Esophagus (tissue), 2 donors: ENCODE measurements at regions not wholly inside any gene's neighbourhood (a gene's known extent, or its start where the extent isn't known, plus 50 kb on each side); places are given as distances from the start of the nearest gene placed in this dataset.

Experiments
- H3K27ac ChIP-seq, 2 donors: one replicate each; pipeline ENCODE4 v1.5.1; 2013; ENCODE audit warnings: low read depth in 2 of 2, mild to moderate bottlenecking in 2 of 2, inconsistent platforms in 1 of 2, low read length in 1 of 2, moderate library complexity in 1 of 2
- H3K27me3 ChIP-seq, 2 donors: one replicate each; pipeline ENCODE4 v1.6.1; 2013; ENCODE audit warnings: low read length in 2 of 2, control low read depth in 1 of 2, mild to moderate bottlenecking in 1 of 2; ENCODE audit not compliant: insufficient read depth in 2 of 2, control insufficient read depth in 1 of 2
- H3K36me3 ChIP-seq, 2 donors: one replicate each; pipeline ENCODE4 v1.6.1; 2013; ENCODE audit warnings: low read length in 1 of 2; ENCODE audit not compliant: control insufficient read depth in 2 of 2, insufficient read depth in 2 of 2
- H3K4me1 ChIP-seq, 2 donors: one replicate each; pipeline ENCODE4 v1.6.1; 2013; ENCODE audit warnings: low read length in 1 of 2; ENCODE audit not compliant: control insufficient read depth in 2 of 2, insufficient read depth in 2 of 2
- H3K4me3 ChIP-seq, 2 donors: one replicate each; pipeline ENCODE4 v1.5.1; 2013; ENCODE audit warnings: low read length in 2 of 2, mild to moderate bottlenecking in 2 of 2, low read depth in 1 of 2, moderate library complexity in 1 of 2
- H3K9me3 ChIP-seq, 2 donors: one replicate each; pipeline ENCODE4 v1.6.1; 2013; ENCODE audit warnings: mild to moderate bottlenecking in 2 of 2, low read depth in 1 of 2, low read length in 1 of 2, moderate library complexity in 1 of 2; ENCODE audit not compliant: control insufficient read depth in 2 of 2, insufficient read depth in 1 of 2
- WGBS, 2 donors: extraction: QIAGEN DNeasy Blood & Tissue Kit; methylation state at CpG; one replicate each; pipeline ENCODE4 v1.1.7; 2013; 5-methylcytosine and 5-hydroxymethylcytosine counted together
- donor health status: healthy with polysubstance abuse.
- donor health status: Bipolar disorder and iron deficiency.

DNA sequence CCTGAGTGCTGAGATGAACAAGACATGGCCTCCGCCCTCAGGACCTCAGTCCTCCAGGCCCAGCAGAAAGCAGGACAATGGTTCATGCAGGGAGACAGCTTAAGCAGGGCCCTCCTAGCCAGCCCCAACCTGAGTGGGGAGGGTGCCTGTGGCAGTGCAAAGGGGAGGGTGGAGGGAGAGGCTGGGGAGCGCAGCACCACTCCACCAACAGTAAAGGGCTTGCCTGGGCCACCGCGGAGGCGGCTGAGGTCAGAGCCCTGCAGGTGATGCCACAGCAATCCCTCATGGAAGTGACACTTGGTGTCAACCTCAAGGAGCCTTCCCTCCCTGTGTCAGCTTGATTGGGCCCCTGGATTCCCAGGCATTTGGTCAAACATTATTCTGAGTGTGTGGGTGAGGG, 89.0 kb upstream of the TCERG1L start:
- Histone ChIP-seq H3K9me3 (peaks cover 0 to 2% of the 10 kb centered on the region in 2 donors), H3K4me3 (no peak overlapping the region)
- 63 to 73% methylated on average over 5 of the region's 5 CpGs for WGBS, 2 donors

DNA sequence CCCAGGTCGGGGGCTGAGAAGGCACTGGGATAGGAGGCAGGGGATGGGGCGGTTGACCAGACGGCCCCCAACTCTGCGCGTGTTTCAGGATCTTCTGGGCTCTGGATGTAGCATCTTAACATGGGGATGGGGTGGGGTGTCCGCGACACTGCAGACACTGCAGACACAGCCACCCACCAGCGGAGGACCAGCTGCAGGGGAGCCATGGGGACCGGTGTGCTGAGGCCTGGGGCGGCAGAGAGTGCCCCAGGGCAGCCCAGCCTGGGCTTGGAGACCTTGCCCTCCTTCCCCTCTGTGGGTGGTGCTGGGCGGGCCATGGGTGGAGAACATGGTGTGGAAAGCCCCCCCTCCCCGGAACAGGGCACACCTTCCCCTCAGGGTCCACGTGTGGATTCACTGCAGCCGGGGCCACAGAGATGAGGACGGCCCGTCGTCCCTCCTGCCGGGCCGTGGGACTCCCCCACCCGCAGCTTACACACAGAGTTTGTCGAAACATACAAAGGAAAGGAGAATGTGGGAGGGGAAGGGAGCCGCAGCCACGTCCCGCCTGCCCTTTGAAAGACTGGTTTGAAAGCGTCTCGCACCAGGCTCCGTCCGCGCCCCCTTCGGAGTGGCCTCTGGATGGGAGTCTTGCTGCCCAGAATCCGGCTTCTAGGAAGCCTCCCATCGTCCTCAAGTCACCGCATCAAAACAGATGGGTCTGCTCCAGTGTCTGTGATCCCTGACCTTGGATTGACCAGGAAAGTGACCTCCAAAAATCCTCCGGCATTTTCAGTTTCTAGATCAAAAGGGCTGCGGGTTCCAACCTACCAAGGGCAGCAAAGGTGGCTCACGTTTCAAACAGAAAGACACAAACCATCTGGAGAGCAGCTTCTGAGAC, 91.5 kb upstream of the TCERG1L start:
- 61 to 62% methylated on average over 33 to 36 of the region's 36 CpGs for WGBS, 2 donors
- H3K4me1 ChIP-seq = no peaks in the 10 kb centered on the region
- no peaks in the 10 kb centered on the region for H3K36me3 ChIP-seq
- no peak overlapping the region for H3K4me3 ChIP-seq
- no peaks in the 10 kb centered on the region for H3K27me3 ChIP-seq
- no peak overlapping the region for H3K27ac ChIP-seq
- H3K9me3 ChIP-seq = peaks cover 0 to 2% of the 10 kb centered on the region in 2 donors

More for the DNA sequence above, 89.0 kb upstream of the TCERG1L start:
- no peaks in the 10 kb centered on the region for H3K4me1 ChIP-seq
- no peaks in the 10 kb centered on the region for H3K36me3 ChIP-seq
- no peak overlapping the region for H3K27ac ChIP-seq
- no peaks in the 10 kb centered on the region for H3K27me3 ChIP-seq

DNA sequence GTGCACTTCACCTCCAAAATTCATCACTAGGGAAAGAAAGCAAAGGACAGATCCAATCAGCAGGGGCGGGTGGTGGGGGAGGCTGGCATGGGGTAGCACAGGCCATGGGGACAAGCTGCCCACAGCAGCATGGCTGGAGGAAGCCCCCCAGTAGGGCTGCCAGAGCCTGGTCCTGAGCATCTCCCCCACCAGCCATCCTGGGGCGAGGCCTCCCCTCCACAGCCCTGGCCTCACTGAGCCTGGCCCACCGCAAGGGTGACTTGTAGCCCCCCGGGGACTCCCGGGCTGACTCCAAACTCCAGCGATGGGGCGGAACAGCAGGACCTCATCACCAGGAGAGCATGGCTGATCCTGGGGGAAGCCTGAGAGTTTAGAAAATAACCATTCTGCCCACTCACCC, 92.4 kb upstream of the TCERG1L start:
- Histone ChIP-seq H3K4me1 (no peaks in the 10 kb centered on the region), H3K27me3 (no peaks in the 10 kb centered on the region), H3K4me3 (no peak overlapping the region), H3K9me3 (peaks cover 0 to 2% of the 10 kb centered on the region in 2 donors), H3K36me3 (no peaks in the 10 kb centered on the region), H3K27ac (no peak overlapping the region)
- 66 to 81% methylated on average over 7 of the region's 7 CpGs for WGBS, 2 donors

DNA sequence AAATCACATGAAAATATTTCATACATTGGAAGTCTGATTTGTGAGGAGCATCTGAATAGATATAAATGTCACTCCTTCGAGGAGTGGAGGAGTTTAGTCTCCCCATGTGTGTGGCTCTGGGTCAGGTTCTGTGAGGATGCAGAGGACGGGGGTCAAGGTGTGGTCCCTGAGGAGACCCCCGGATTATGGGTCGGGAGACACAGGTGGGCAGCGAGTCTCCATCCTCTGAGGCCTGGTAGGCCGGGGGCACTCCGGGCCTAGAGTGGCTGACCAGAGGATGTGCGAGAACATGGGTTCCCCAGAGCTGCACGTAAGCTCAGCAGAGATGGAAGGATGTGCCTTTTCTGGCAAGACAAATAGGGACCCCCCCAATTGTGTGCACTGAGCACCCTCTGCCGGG, 93.4 kb upstream of the TCERG1L start:
- Histone ChIP-seq H3K4me3 (no peak overlapping the region), H3K27me3 (no peaks in the 10 kb centered on the region), H3K36me3 (no peaks in the 10 kb centered on the region), H3K27ac (no peak overlapping the region), H3K4me1 (no peaks in the 10 kb centered on the region), H3K9me3 (peaks cover 0 to 2% of the 10 kb centered on the region in 2 donors)
- WGBS, 2 donors = 86 to 90% methylated on average over 10 of the region's 10 CpGs

DNA sequence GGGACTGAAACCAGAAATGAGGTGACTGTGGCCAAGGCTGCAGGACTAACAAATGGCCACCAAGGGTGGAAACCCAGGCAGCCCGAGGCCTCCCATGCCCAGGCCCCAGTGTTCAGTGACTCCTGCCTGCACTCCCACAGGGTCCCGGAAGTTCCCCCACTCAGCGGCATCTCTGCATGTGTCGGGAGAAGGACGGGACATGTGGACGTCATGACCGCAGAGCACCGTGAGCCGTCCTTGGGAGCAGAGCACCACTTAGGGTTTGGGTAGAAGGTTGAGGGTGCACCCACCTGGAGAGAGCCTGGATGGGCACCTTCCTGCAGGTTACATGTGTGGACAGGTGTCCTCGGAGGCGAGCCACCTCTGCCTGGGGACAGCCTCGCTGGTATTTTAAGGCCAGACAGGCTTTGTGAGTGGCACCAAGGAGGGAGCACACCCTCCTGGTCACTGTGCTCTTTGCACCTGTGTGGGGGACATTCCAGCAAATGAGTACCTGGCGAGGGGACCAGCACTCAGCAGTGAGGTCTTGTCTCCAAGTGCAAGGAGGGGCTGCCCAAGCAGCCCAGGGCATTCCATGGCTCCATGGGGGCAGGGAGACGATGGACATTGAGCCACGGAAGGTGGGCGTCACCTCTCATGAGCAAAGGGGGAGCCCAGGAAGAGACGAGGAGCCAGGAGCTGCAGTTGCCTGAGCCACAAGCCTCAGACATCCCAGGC, 95.3 kb upstream of the TCERG1L start:
- Histone ChIP-seq H3K4me1 (no peaks in the 10 kb centered on the region), H3K36me3 (no peaks in the 10 kb centered on the region), H3K9me3 (peaks cover 0 to 3% of the 10 kb centered on the region in 2 donors), H3K4me3 (no peak overlapping the region), H3K27ac (no peak overlapping the region), H3K27me3 (no peaks in the 10 kb centered on the region)
- WGBS, 2 donors = 82 to 88% methylated on average over 17 of the region's 17 CpGs

DNA sequence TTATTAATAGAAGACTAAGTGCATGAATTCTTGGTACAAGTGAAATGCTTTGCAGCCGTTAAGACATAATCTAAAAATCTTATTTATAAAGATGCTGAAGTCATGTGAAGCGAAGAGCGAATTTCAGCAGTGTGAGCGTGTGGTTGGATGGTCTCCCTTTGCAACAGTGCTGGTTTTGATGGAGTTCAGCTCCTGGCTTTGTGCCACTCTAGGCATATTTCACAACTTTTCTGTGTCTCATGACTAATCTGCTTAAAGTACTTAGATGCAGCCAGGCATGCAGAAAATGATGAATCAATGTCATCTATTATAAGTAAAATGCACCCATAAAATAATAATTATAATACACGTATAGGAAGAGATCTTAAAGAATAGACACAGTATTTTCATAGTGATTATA, 107.2 kb upstream of the TCERG1L start:
- WGBS, 2 donors = 45 to 65% methylated on average over 5 of the region's 5 CpGs
- peaks cover 0 to 4% of the 10 kb centered on the region in 2 donors for H3K27me3 ChIP-seq
- H3K4me1 ChIP-seq = no peaks in the 10 kb centered on the region
- H3K4me3 ChIP-seq = no peak overlapping the region
- H3K36me3 ChIP-seq = no peaks in the 10 kb centered on the region
- peaks cover 0 to 7% of the 10 kb centered on the region in 2 donors for H3K9me3 ChIP-seq
- H3K27ac ChIP-seq = no peak overlapping the region

DNA sequence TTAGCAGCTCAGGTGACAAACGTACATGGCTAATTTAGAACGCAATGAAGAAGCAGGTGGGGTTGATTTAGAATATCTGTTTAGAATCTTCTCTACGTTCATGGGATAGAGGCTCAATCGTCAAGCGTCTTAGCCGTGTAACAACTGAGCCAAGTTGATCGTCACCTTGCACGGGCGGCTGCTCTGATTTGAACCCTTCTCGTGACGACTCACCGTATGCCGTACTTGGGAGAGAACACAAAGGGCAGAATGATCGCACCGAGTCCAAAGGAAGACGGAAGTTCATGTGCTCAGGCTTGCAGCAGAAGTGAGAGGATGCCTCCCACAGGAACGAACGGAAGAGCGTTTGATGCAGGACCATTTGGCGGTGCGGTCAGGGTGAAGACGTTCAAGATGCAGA, 108.3 kb upstream of the TCERG1L start:
- Histone ChIP-seq H3K27me3 (peaks cover 0 to 4% of the 10 kb centered on the region in 2 donors), H3K36me3 (no peaks in the 10 kb centered on the region), H3K4me3 (no peak overlapping the region), H3K4me1 (no peaks in the 10 kb centered on the region), H3K9me3 (peaks cover 0 to 8% of the 10 kb centered on the region in 2 donors), H3K27ac (no peak overlapping the region)
- 87 to 89% methylated on average over 22 of the region's 22 CpGs for WGBS, 2 donors

DNA sequence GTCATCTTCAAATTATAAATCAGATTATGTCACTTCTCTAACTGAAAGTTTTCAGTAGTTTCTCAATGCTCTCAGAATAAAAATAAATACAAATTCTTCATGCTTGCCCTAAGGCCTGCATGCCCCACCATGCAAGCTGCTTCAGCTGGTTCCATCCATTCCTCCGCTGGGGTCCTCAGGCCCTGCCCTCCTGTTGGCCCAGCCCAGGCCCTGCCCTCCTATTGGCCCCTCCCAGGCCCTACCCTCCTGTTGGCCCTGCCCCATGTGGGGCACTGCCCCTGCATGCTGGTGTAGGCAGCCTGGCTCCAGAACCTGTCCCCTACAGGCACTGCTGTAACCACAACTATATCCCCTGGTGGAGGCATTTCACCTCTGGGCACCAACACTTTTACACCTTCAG, 109.3 kb upstream of the TCERG1L start:
- 61 to 71% methylated on average over 1 of the region's 1 CpG for WGBS, 2 donors
- Histone ChIP-seq H3K36me3 (no peaks in the 10 kb centered on the region), H3K27ac (no peak overlapping the region), H3K27me3 (peaks cover 0 to 4% of the 10 kb centered on the region in 2 donors), H3K4me3 (no peak overlapping the region), H3K9me3 (peaks cover 0 to 8% of the 10 kb centered on the region in 2 donors), H3K4me1 (no peaks in the 10 kb centered on the region)

DNA sequence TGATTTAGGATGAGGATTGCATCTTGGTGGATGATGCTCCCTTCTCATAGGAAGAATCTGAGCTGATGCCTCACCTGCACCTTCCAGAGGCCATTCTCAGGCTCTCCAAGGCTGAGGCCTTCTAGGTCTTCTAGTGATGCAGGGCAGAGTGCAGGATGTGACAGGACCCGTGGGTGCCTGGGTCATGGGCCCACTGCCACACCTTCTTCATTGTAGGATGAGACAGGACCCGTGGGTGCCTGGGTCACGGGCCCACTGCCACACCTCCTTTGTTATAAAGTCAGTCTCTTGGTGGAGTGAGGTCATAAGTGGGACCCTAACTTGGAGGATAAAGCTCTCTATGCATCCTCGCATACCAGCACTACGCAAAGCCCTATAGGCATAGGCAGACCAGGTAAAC, 109.9 kb upstream of the TCERG1L start:
- H3K27me3 ChIP-seq = peaks cover 0 to 4% of the 10 kb centered on the region in 2 donors
- no peaks in the 10 kb centered on the region for H3K36me3 ChIP-seq
- peaks cover 0 to 8% of the 10 kb centered on the region in 2 donors for H3K9me3 ChIP-seq
- H3K4me3 ChIP-seq = no peak overlapping the region
- WGBS, 2 donors = 84 to 86% methylated on average over 5 of the region's 5 CpGs
- H3K4me1 ChIP-seq = no peaks in the 10 kb centered on the region
- H3K27ac ChIP-seq = no peak overlapping the region
